WTC11 (cell line): ENCODE measurements at regions not wholly inside any gene's neighbourhood (a gene's known extent, or its start where the extent isn't known, plus 50 kb on each side); places are given as distances from the start of the nearest gene placed in this dataset.

ENCODE experiments used
- ATAC-seq: fragments of 200-7000 bp; cut with Tn5 transposase; 2 replicates; pipeline ENCODE4 v1.10.0; 2021; ENCODE audit warnings: mild to moderate bottlenecking, moderate library complexity
- CTCF ChIA-PET: fragments of 300-600 bp; sonication (Branson Sonifier 250); formaldehyde crosslinking; loops from one replicate; lab custom pipeline; 2021; ENCODE audit warnings: antibody characterized with exemption; lab: Charles Lee
- POLR2A ChIA-PET: fragments of 350-600 bp; sonication (Branson Sonifier 250); formaldehyde crosslinking; loops from one replicate; lab custom pipeline; 2021; ENCODE audit warnings: antibody characterized with exemption; lab: Charles Lee
- DNase-seq: peaks from one replicate; pipeline ENCODE4 v3.0.0; 2021; ENCODE audit warnings: low spot score
- H3K27ac Mint-ChIP-seq: 2 replicates; pipeline ENCODE4 v1.8.0; 2021; ENCODE audit warnings: mixed read lengths
- H3K27me3 Mint-ChIP-seq: 2 replicates; pipeline ENCODE4 v1.8.0; 2021; ENCODE audit warnings: low read depth, mild to moderate bottlenecking, moderate library complexity, mixed read lengths
- H3K36me3 Mint-ChIP-seq: 2 replicates; pipeline ENCODE4 v1.8.0; 2021; ENCODE audit warnings: mixed read lengths
- H3K4me1 Mint-ChIP-seq: 2 replicates; pipeline ENCODE4 v1.8.0; 2022; ENCODE audit warnings: mixed read lengths
- H3K4me3 Mint-ChIP-seq: 2 replicates; pipeline ENCODE4 v1.8.0; 2021; ENCODE audit warnings: mild to moderate bottlenecking, moderate library complexity, mixed read lengths
- H3K9me3 Mint-ChIP-seq: 2 replicates; pipeline ENCODE4 v1.8.0; 2021; ENCODE audit warnings: mixed read lengths
- ARID4B ChIP-seq: sonication (generic); formaldehyde crosslinking; IDR thresholded peaks from 2 replicates; pipeline ENCODE4 v1.8.0; 2023; ENCODE audit warnings: missing genetic modification reagents, mild to moderate bottlenecking, borderline replicate concordance
- ATF2 ChIP-seq: sonication (generic); formaldehyde crosslinking; IDR thresholded peaks from 2 replicates; pipeline ENCODE4 v1.8.1; 2022; ENCODE audit warnings: low read depth, missing genetic modification reagents, borderline replicate concordance
- E2F4 ChIP-seq: sonication (generic); formaldehyde crosslinking; IDR thresholded peaks from 2 replicates; pipeline ENCODE4 v1.8.1; 2022; ENCODE audit warnings: low read depth, mild to moderate bottlenecking, moderate library complexity, missing genetic modification reagents, borderline replicate concordance
- ETV6 ChIP-seq: sonication (generic); formaldehyde crosslinking; IDR thresholded peaks from 2 replicates; pipeline ENCODE4 v1.8.1; 2022; ENCODE audit warnings: mild to moderate bottlenecking, missing genetic modification reagents
- FOXP4 ChIP-seq: sonication (generic); formaldehyde crosslinking; IDR thresholded peaks from 2 replicates; pipeline ENCODE4 v1.8.0; 2022; ENCODE audit warnings: mild to moderate bottlenecking, missing genetic modification reagents
- GRHL2 ChIP-seq: fragments of 250-450 bp; sonication (Bioruptor Pico); IDR thresholded peaks from 2 replicates; pipeline ENCODE4 v1.8.0; 2022; ENCODE audit warnings: mild to moderate bottlenecking, moderate library complexity; ENCODE audit not compliant: insufficient replicate concordance, severe bottlenecking
- HMGA2 ChIP-seq: fragments of 250-450 bp; sonication (Bioruptor Pico); IDR thresholded peaks from 2 replicates; pipeline ENCODE4 v1.4.0; 2021; ENCODE audit warnings: mild to moderate bottlenecking, moderate library complexity
- MXD4 ChIP-seq: fragments of 250-450 bp; sonication (Bioruptor Pico); IDR thresholded peaks from 2 replicates; pipeline ENCODE4 v1.8.0; 2021; ENCODE audit warnings: mild to moderate bottlenecking, moderate library complexity, borderline replicate concordance
- MYBL2 ChIP-seq: sonication (generic); formaldehyde crosslinking; IDR thresholded peaks from 2 replicates; pipeline ENCODE4 v1.8.1; 2023; ENCODE audit warnings: mild to moderate bottlenecking, moderate library complexity, missing genetic modification reagents
- NFATC4 ChIP-seq: fragments of 250-450 bp; sonication (Bioruptor Pico); IDR thresholded peaks from 2 replicates; pipeline ENCODE4 v1.9.0; 2021; ENCODE audit warnings: mild to moderate bottlenecking
- NFYB ChIP-seq: sonication (generic); formaldehyde crosslinking; conservative IDR thresholded peaks from 2 replicates; pipeline ENCODE4 v1.8.0; 2022; ENCODE audit warnings: low read depth, missing genetic modification reagents
- NR1H2 ChIP-seq: sonication (generic); formaldehyde crosslinking; IDR thresholded peaks from 2 replicates; pipeline ENCODE4 v1.9.0; 2021; ENCODE audit warnings: mild to moderate bottlenecking, moderate library complexity, missing genetic modification reagents
- NR2C2 ChIP-seq: sonication (generic); formaldehyde crosslinking; IDR thresholded peaks from 2 replicates; pipeline ENCODE4 v1.8.0; 2022; ENCODE audit warnings: mild to moderate bottlenecking, missing genetic modification reagents
- PRDM15 ChIP-seq: sonication (generic); formaldehyde crosslinking; IDR thresholded peaks from 2 replicates; pipeline ENCODE4 v1.8.0; 2022; ENCODE audit warnings: missing genetic modification reagents
- PRRX2 ChIP-seq: fragments of 250-450 bp; sonication (Bioruptor Pico); IDR thresholded peaks from 2 replicates; pipeline ENCODE4 v1.8.0; 2021; ENCODE audit warnings: mild to moderate bottlenecking
- RELA ChIP-seq: sonication (generic); formaldehyde crosslinking; IDR thresholded peaks from 2 replicates; pipeline ENCODE4 v1.8.1; 2022; ENCODE audit warnings: missing genetic modification reagents, mild to moderate bottlenecking, borderline replicate concordance
- RORB ChIP-seq: fragments of 250-450 bp; sonication (Bioruptor Pico); IDR thresholded peaks from 2 replicates; pipeline ENCODE4 v1.9.0; 2021; ENCODE audit warnings: mild to moderate bottlenecking
- SP1 ChIP-seq: sonication (generic); formaldehyde crosslinking; conservative IDR thresholded peaks from 2 replicates; pipeline ENCODE4 v1.8.1; 2022; ENCODE audit warnings: missing genetic modification reagents
- TP53 ChIP-seq: sonication (generic); formaldehyde crosslinking; IDR thresholded peaks from 2 replicates; pipeline ENCODE4 v1.8.1; 2023; ENCODE audit warnings: mild to moderate bottlenecking, missing genetic modification reagents
- ZNF121 ChIP-seq: sonication (generic); formaldehyde crosslinking; IDR thresholded peaks from 2 replicates; pipeline ENCODE4 v1.8.0; 2023; ENCODE audit warnings: missing genetic modification reagents
- ZNF219 ChIP-seq: sonication (generic); formaldehyde crosslinking; IDR thresholded peaks from 2 replicates; pipeline ENCODE4 v1.8.0; 2023; ENCODE audit warnings: missing genetic modification reagents, mild to moderate bottlenecking, borderline replicate concordance
- ZNF232 ChIP-seq: sonication (generic); formaldehyde crosslinking; IDR thresholded peaks from 2 replicates; pipeline ENCODE4 v1.8.0; 2022; ENCODE audit warnings: mild to moderate bottlenecking, missing genetic modification reagents
- ZNF263 ChIP-seq: sonication (generic); formaldehyde crosslinking; IDR thresholded peaks from 2 replicates; pipeline ENCODE4 v1.8.1; 2022; ENCODE audit warnings: low read depth, mild to moderate bottlenecking, moderate library complexity, missing genetic modification reagents
- ZNF671 ChIP-seq: fragments of 250-450 bp; sonication (Bioruptor Pico); IDR thresholded peaks from 2 replicates; pipeline ENCODE4 v1.8.0; 2021; ENCODE audit warnings: mild to moderate bottlenecking

- TF ChIP-seq ARID4B (CRISPR knock-in tag) (no peak), FOXP4 (CRISPR knock-in tag) (no peak)
Observed at GRCh38 chr1:234759888-234760287, 149.9 kb upstream of the IRF2BP2 start (continued).

- ChIA-PET CTCF (no interaction called here), POLR2A (no interaction called here)
- no peaks in the 10 kb centered on the region for H3K36me3 Mint-ChIP-seq
- no peak for DNase-seq
- no peak overlapping the region for H3K4me3 Mint-ChIP-seq
- ATAC-seq: no peak
- H3K4me1 Mint-ChIP-seq: peaks cover 26% of the 10 kb centered on the region
- H3K27me3 Mint-ChIP-seq: no peaks in the 10 kb centered on the region; the same call in 1 of the 2 replicates
- no peak overlapping the region for H3K27ac Mint-ChIP-seq
- TF ChIP-seq MYBL2 (CRISPR knock-in tag): no peak
- no peak for TF ChIP-seq TP53 (CRISPR knock-in tag)
- no peak for TF ChIP-seq SP1
- no peak for TF ChIP-seq NFYB
- no peak for TF ChIP-seq NR2C2 (CRISPR knock-in tag)
- TF ChIP-seq RELA (CRISPR knock-in tag): no peak
- no peak for TF ChIP-seq E2F4 (CRISPR knock-in tag)
- TF ChIP-seq NFATC4 (CRISPR knock-in tag): no peak
- TF ChIP-seq ETV6 (CRISPR knock-in tag): no peak
- TF ChIP-seq RORB: no peak
- TF ChIP-seq NR1H2 (CRISPR knock-in tag): no peak
- no peak for TF ChIP-seq GRHL2 (CRISPR knock-in tag)
- TF ChIP-seq MXD4 (CRISPR knock-in tag): no peak
- peaks cover 11% of the 10 kb centered on the region for H3K9me3 Mint-ChIP-seq
Observed at GRCh38 chr1:234758851-234759250, 148.9 kb upstream of the IRF2BP2 start.

GRCh38 chr1:234756857-234757256 lies 146.9 kb upstream of the IRF2BP2 start:
- Mint-ChIP-seq H3K27me3 (peaks cover 2% of the 10 kb centered on the region; the same call in 1 of the 2 replicates), H3K4me3 (no peak overlapping the region), H3K9me3 (peaks cover 4% of the 10 kb centered on the region; the same call in 1 of the 2 replicates), H3K4me1 (peaks cover 26% of the 10 kb centered on the region), H3K27ac (no peak overlapping the region), H3K36me3 (no peaks in the 10 kb centered on the region)
- ATAC-seq (no peak), DNase-seq (no peak)
- CTCF ChIA-PET: interaction anchor here (0.6 to 0.8 kb wide), 2 partner anchors 158 to 336 kb away, joined by 3 to 4 read pairs; no protein-coding TSS in a partner anchor
- POLR2A ChIA-PET: no interaction called here
- TF ChIP-seq ZNF232 (CRISPR knock-in tag): no peak
- TF ChIP-seq PRRX2 (CRISPR knock-in tag): no peak
- no peak for TF ChIP-seq PRDM15 (CRISPR knock-in tag)
- TF ChIP-seq HMGA2 (CRISPR knock-in tag): no peak
- TF ChIP-seq ZNF219 (CRISPR knock-in tag): no peak
- no peak for TF ChIP-seq ATF2 (CRISPR knock-in tag)
- no peak for TF ChIP-seq ZNF671
- TF ChIP-seq ZNF121 (CRISPR knock-in tag): no peak
- no peak for TF ChIP-seq ZNF263 (CRISPR knock-in tag)
- no peak for TF ChIP-seq MYBL2 (CRISPR knock-in tag)
- TF ChIP-seq MXD4 (CRISPR knock-in tag): no peak
